ENCODE measurements at regions not wholly inside any gene's neighbourhood (a gene's known extent, or its start where the extent isn't known, plus 50 kb on each side); places are given as distances from the start of the nearest gene placed in this dataset.

- no peak for DNase-seq (ENCODE audit: extremely low read depth, low read depth)
- no peak overlapping the region for H3K4me3 ChIP-seq (replicated peaks; ENCODE audit: low read depth, low read length)
- TF ChIP-seq, protein P1, sequence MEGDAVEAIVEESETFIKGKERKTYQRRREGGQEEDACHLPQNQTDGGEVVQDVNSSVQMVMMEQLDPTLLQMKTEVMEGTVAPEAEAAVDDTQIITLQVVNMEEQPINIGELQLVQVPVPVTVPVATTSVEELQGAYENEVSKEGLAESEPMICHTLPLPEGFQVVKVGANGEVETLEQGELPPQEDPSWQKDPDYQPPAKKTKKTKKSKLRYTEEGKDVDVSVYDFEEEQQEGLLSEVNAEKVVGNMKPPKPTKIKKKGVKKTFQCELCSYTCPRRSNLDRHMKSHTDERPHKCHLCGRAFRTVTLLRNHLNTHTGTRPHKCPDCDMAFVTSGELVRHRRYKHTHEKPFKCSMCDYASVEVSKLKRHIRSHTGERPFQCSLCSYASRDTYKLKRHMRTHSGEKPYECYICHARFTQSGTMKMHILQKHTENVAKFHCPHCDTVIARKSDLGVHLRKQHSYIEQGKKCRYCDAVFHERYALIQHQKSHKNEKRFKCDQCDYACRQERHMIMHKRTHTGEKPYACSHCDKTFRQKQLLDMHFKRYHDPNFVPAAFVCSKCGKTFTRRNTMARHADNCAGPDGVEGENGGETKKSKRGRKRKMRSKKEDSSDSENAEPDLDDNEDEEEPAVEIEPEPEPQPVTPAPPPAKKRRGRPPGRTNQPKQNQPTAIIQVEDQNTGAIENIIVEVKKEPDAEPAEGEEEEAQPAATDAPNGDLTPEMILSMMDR (IDR thresholded peaks at IDR 0.05; ENCODE audit: low read depth, low read length, missing control alignments) = no peak
These were observed 555.1 kb upstream of the SGCG start for GRCh38 chr13:22625691-22626090.

DNA sequence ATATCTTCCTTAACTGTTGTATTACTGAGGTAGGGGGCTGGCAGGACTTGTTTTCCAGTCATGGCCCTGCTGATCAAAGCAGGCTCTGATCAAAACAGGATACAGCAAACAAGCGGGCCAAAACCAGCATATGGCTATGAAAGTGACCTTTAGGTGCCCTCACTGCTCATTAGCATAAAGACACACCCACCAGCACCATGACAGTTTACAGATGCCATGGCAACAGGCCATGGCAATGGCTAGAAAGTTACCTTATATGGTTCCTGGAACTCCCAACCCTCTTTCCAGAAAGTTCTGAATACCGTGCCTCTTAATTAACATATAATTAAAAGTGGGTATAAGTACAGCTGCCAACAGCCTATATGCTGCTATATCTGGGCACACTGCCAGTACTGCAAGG lies 551.4 kb upstream of the SGCG start:
- TF ChIP-seq, protein P1 (IDR thresholded peaks at IDR 0.05; ENCODE audit: low read depth, low read length, missing control alignments) = no peak
- no peak overlapping the region for H3K4me3 ChIP-seq (replicated peaks; ENCODE audit: low read depth, low read length)
- no peak for DNase-seq (ENCODE audit: extremely low read depth, low read depth)

DNA sequence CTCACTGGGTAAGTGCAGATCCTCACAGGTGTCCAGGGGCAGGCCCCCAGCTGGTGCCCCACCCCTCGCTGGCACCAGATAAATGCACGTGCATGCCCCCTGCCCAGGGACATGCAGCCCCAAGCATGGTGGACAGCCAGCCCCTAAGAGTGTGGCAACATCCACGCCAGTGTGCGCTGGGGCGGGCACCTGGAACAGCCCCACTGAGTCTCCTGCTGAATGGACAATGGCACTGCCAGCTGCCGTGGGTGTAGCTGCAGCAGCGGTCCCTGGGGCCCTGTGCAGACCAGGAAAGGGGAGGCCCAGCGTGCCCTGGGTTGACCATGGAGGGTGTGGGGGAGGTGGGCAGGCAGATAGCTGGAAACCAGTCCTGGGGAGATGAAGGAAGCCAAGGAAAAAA lies 538.7 kb upstream of the SGCG start:
- DNase-seq (ENCODE audit: extremely low read depth, low read depth) = no peak
- no peak overlapping the region for H3K4me3 ChIP-seq (replicated peaks; ENCODE audit: low read depth, low read length)
- TF ChIP-seq, protein P1 (IDR thresholded peaks at IDR 0.05; ENCODE audit: low read depth, low read length, missing control alignments) = no peak

DNA sequence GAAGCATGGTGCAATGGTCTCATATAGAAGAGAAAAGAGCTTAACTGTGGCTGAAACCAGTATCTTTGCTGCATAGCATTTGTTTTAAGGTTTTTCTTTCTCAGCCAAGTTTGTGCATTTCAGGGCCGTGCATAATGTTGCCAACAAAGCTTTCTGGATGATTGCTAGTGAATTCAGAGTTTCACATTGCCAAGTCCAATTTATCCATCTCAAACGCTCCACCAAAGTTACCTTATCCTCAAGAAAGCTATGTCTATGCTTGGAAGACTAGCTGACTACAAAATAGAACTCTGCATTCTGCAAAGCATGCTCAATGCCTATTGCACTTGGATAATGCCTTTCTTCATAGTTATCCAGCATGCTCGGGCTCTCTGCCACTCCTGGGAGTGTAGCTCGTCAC lies 535.8 kb upstream of the SGCG start:
- no peak for DNase-seq (ENCODE audit: extremely low read depth, low read depth)
- no peak overlapping the region for H3K4me3 ChIP-seq (replicated peaks; ENCODE audit: low read depth, low read length)
- TF ChIP-seq, protein P1 (IDR thresholded peaks at IDR 0.05; ENCODE audit: low read depth, low read length, missing control alignments) = no peak

- no peak overlapping the region for H3K4me3 ChIP-seq (replicated peaks; ENCODE audit: low read depth, low read length)
- TF ChIP-seq, protein P1 (IDR thresholded peaks at IDR 0.05; ENCODE audit: low read depth, low read length, missing control alignments) = no peak
- DNase-seq (ENCODE audit: extremely low read depth, low read depth) = no peak
These were observed 533.5 kb upstream of the SGCG start for GRCh38 chr13:22647156-22647850.

- DNase-seq (ENCODE audit: extremely low read depth, low read depth) = no peak
- TF ChIP-seq, protein P1 (IDR thresholded peaks at IDR 0.05; ENCODE audit: low read depth, low read length, missing control alignments) = no peak
- H3K4me3 ChIP-seq (replicated peaks; ENCODE audit: low read depth, low read length) = no peak overlapping the region
These were observed 532.4 kb upstream of the SGCG start for GRCh38 chr13:22648320-22648801.

- DNase-seq (ENCODE audit: extremely low read depth, low read depth) = no peak
- H3K4me3 ChIP-seq (replicated peaks; ENCODE audit: low read depth, low read length) = no peak overlapping the region
- TF ChIP-seq, protein P1 (IDR thresholded peaks at IDR 0.05; ENCODE audit: low read depth, low read length, missing control alignments) = no peak
These were observed 528.0 kb upstream of the SGCG start for GRCh38 chr13:22652796-22653195.
